BJ (cell line): ENCODE measurements at regions not wholly inside any gene's neighbourhood (a gene's known extent, or its start where the extent isn't known, plus 50 kb on each side); places are given as distances from the start of the nearest gene placed in this dataset.

Source experiments
- CTCF ChIA-PET: fragments of 350-600 bp; formaldehyde crosslinking; extraction: SDS; loops from one replicate; lab custom pipeline; 2021; ENCODE audit warnings: antibody characterized with exemption, inconsistent platforms; lab: Yijun Ruan, JAX
- POLR2A ChIA-PET: fragments of 300-600 bp; sonication (Branson Sonifier 250); formaldehyde crosslinking; extraction: SDS; loops from one replicate; lab custom pipeline; 2021; ENCODE audit warnings: antibody characterized with exemption; lab: Charles Lee
- DNase-seq: peaks from one replicate; pipeline ENCODE4 v3.0.0-alpha.2; 2011; ENCODE audit warnings: low read depth
- H3K27me3 ChIP-seq: 2 replicates; pipeline ENCODE4 v1.6.0; 2011; ENCODE audit warnings: low read length; ENCODE audit not compliant: control insufficient read depth, insufficient read depth
- H3K36me3 ChIP-seq: 2 replicates; pipeline ENCODE4 v1.5.1; 2011; ENCODE audit warnings: low read length; ENCODE audit not compliant: control insufficient read depth, insufficient read depth
- H3K4me3 ChIP-seq: 2 replicates; pipeline ENCODE4 v1.5.1; 2011; ENCODE audit warnings: low read depth, mild to moderate bottlenecking, control low read depth, low read length
- TF ChIP-seq, protein P1 (sequence below): IDR thresholded peaks from 2 replicates; pipeline ENCODE4 v1.5.1; 2011; ENCODE audit warnings: low read depth, mild to moderate bottlenecking, control low read depth, inconsistent platforms, low read length, moderate library complexity; ENCODE audit not compliant: insufficient read depth

GRCh38 chr15:35198197-35198596 is 113.1 kb upstream of the NANOGP8 start:
- no peak for DNase-seq
- ChIA-PET POLR2A (no interaction called here), CTCF (no interaction called here)
- TF ChIP-seq, protein P1, sequence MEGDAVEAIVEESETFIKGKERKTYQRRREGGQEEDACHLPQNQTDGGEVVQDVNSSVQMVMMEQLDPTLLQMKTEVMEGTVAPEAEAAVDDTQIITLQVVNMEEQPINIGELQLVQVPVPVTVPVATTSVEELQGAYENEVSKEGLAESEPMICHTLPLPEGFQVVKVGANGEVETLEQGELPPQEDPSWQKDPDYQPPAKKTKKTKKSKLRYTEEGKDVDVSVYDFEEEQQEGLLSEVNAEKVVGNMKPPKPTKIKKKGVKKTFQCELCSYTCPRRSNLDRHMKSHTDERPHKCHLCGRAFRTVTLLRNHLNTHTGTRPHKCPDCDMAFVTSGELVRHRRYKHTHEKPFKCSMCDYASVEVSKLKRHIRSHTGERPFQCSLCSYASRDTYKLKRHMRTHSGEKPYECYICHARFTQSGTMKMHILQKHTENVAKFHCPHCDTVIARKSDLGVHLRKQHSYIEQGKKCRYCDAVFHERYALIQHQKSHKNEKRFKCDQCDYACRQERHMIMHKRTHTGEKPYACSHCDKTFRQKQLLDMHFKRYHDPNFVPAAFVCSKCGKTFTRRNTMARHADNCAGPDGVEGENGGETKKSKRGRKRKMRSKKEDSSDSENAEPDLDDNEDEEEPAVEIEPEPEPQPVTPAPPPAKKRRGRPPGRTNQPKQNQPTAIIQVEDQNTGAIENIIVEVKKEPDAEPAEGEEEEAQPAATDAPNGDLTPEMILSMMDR = no peak
- no peaks in the 10 kb centered on the region for H3K27me3 ChIP-seq
- H3K36me3 ChIP-seq = no peaks in the 10 kb centered on the region
- no peak overlapping the region for H3K4me3 ChIP-seq

DNA sequence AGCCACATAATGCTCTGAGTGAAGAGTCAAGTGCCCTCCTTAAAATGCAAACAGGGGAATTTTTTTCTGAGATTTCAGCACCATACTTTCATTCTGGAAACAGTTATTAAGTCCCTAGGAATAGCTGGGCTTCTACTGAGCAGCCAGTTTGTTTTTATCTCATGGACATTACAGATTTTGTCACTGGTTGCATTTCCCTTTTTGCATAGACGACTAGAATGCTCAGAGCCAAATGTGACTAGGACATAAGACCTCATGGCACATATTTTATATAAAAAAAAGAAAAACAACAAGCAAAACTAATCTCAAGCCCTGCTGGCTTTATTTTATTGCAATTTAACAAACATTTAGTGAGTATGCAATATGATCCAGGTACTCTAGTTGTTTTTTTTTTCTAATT is 112.7 kb upstream of the NANOGP8 start:
- no peak for DNase-seq
- Histone ChIP-seq H3K27me3 (no peaks in the 10 kb centered on the region), H3K36me3 (no peaks in the 10 kb centered on the region), H3K4me3 (no peak overlapping the region)
- POLR2A ChIA-PET = no interaction called here
- CTCF ChIA-PET = no interaction called here
- TF ChIP-seq, protein P1 = no peak

DNA sequence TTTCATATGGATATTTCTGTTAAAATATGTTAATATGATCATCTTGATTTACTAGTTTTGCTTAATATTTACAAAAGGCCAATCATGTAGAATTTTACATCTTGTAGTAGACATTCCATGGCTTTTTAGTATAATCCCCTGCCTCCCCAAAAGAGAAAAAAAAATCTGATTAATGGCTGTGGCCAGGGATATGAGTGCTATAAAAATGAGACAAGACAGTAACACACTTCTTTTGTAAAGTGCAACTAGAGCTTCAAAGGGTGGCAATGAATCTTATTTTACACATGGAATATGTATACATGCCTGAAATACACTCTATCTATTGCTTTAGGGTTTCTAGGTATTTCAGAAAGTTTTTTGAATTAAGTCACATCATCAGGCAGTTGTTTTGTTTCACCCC is 112.2 kb upstream of the NANOGP8 start:
- ChIA-PET CTCF (interaction anchor here (1.1 kb wide), 1 partner anchor 119 kb away, joined by 5 read pairs; no protein-coding TSS in a partner anchor), POLR2A (no interaction called here)
- TF ChIP-seq, protein P1 = no peak
- DNase-seq = no peak
- no peaks in the 10 kb centered on the region for H3K36me3 ChIP-seq
- H3K27me3 ChIP-seq = no peaks in the 10 kb centered on the region
- no peak overlapping the region for H3K4me3 ChIP-seq

GRCh38 chr15:35196273-35196672 is 111.2 kb upstream of the NANOGP8 start:
- no peak overlapping the region for H3K4me3 ChIP-seq
- H3K27me3 ChIP-seq = no peaks in the 10 kb centered on the region
- CTCF ChIA-PET = interaction anchor here (1.1 to 1.4 kb wide), 2 partner anchors 13 to 118 kb away, joined by 5 read pairs; no protein-coding TSS in a partner anchor
- TF ChIP-seq, protein P1 = no peak
- POLR2A ChIA-PET = no interaction called here
- no peaks in the 10 kb centered on the region for H3K36me3 ChIP-seq
- no peak for DNase-seq

DNA sequence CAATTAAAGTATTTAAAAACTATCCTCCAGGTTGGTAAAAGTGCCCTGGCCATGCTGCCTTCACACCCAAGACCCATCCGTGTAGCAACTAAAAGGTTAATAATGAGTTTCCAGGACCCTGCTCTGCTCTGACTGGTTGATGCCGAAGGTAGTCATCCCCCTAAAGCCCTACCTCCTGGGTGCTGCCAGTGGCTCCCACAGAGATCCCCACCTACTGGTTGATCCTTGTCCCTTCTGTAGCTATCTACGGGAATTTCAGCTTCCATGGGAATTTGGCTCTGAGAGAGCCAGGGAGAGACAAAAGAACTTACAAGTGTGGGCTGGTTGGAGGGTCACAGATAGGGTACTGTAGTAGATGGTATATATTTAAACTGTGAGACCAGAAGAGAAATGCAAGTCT is 110.6 kb upstream of the NANOGP8 start:
- H3K36me3 ChIP-seq = no peaks in the 10 kb centered on the region
- no peak for DNase-seq
- ChIA-PET POLR2A (no interaction called here), CTCF (interaction anchor here (1.4 kb wide), 1 partner anchor 12 kb away, joined by 5 read pairs; no protein-coding TSS in a partner anchor)
- no peak overlapping the region for H3K4me3 ChIP-seq
- H3K27me3 ChIP-seq = no peaks in the 10 kb centered on the region
- TF ChIP-seq, protein P1 = no peak
